ENCODE measurements at regions not wholly inside any gene's neighbourhood (a gene's known extent, or its start where the extent isn't known, plus 50 kb on each side); places are given as distances from the start of the nearest gene placed in this dataset.

DNA sequence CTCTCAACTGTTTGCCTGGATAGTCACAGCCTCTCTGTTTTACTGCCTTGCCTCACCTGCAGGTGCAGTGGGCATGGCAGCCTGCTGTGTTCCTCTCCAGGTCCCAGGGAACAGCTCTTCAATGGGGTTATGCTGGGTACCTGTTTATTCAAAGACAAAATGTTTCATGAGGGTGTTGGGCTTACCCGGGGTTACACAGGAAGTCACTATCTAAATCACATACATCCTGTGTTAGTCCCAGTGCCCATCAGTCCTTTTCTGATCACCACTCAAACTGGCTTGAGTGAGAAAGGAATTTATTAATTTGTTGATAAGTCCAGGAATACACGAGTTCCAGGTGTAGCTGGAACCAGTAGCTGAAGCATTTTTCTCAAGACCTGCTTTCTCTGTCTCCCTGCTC, 1503.6 kb upstream of the TMEM132C start:
- Histone ChIP-seq H3K79me2 (ENCODE audit: insufficient read depth, low read length) (no peaks in the 10 kb centered on the region), H3K9me2 (replicated peaks; ENCODE audit: insufficient read depth, low read length) (no peaks in the 10 kb centered on the region), H3K4me2 (ENCODE audit: low read depth, low read length, poor library complexity, severe bottlenecking) (no peak overlapping the region), H4K20me1 (ENCODE audit: low read depth, low read length) (no peaks in the 10 kb centered on the region), H3F3A (ENCODE audit: insufficient read depth) (no peaks in the 10 kb centered on the region), H3K4me3 (ENCODE audit: insufficient read depth, low read length, poor library complexity, severe bottlenecking) (no peak overlapping the region), H3K27ac (ENCODE audit: low read depth, low read length) (no peak overlapping the region), H3K9ac (ENCODE audit: low read length) (no peak overlapping the region), H3K27me3 (ENCODE audit: low read length) (no peaks in the 10 kb centered on the region), H2AFZ (ENCODE audit: low read depth, low read length, severe bottlenecking) (no peak overlapping the region), H3K9me3 (ENCODE audit: insufficient read depth, low read length) (peaks cover 20% of the 10 kb centered on the region; the same call in 1 of the 2 replicates), H3K36me3 (ENCODE audit: low read length) (no peaks in the 10 kb centered on the region)
- TF ChIP-seq EZH2phosphoT487 (conservative IDR thresholded peaks at IDR 0.05; ENCODE audit: low read length), result no peak
- TF ChIP-seq CTCF (IDR thresholded peaks at IDR 0.05; ENCODE audit: insufficient read depth, low read length, poor library complexity, severe bottlenecking), result no peak

GRCh38 chr12:126767334-126767733, 1499.6 kb upstream of the TMEM132C start:
- Histone ChIP-seq H3K9me3 (ENCODE audit: insufficient read depth, low read length) (peaks cover 20% of the 10 kb centered on the region; the same call in 1 of the 2 replicates), H3F3A (ENCODE audit: insufficient read depth) (no peaks in the 10 kb centered on the region), H3K9ac (ENCODE audit: low read length) (no peak overlapping the region), H3K4me2 (ENCODE audit: low read depth, low read length, poor library complexity, severe bottlenecking) (no peak overlapping the region), H3K9me2 (replicated peaks; ENCODE audit: insufficient read depth, low read length) (no peaks in the 10 kb centered on the region), H3K4me3 (ENCODE audit: insufficient read depth, low read length, poor library complexity, severe bottlenecking) (no peak overlapping the region), H4K20me1 (ENCODE audit: low read depth, low read length) (no peaks in the 10 kb centered on the region), H3K27me3 (ENCODE audit: low read length) (no peaks in the 10 kb centered on the region), H3K36me3 (ENCODE audit: low read length) (no peaks in the 10 kb centered on the region), H2AFZ (ENCODE audit: low read depth, low read length, severe bottlenecking) (no peak overlapping the region), H3K79me2 (ENCODE audit: insufficient read depth, low read length) (no peaks in the 10 kb centered on the region), H3K27ac (ENCODE audit: low read depth, low read length) (no peak overlapping the region)
- TF ChIP-seq CTCF (IDR thresholded peaks at IDR 0.05; ENCODE audit: insufficient read depth, low read length, poor library complexity, severe bottlenecking) (no peak), EZH2phosphoT487 (conservative IDR thresholded peaks at IDR 0.05; ENCODE audit: low read length) (no peak)

DNA sequence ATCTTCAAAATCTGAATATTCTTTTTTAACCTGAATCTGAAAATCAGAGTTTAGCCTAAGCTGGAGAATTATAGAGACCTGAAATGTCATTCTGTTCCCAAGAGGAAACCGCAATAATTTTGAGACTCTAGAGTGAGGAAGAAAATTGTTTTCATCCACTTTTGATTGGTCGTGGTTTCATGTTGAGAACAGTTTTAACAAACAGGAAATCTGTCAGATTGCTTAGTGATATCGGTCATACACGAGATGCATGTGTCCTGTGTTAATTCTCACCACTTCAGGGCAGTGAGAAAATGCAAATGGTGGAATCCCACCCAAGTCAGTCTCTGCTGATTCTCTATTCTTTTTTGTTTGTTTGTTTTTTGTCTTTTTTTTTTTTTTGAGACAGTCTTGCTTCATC, 1498.5 kb upstream of the TMEM132C start:
- Histone ChIP-seq H3K4me3 (ENCODE audit: insufficient read depth, low read length, poor library complexity, severe bottlenecking) (no peak overlapping the region), H3K4me2 (ENCODE audit: low read depth, low read length, poor library complexity, severe bottlenecking) (no peak overlapping the region), H3K9ac (ENCODE audit: low read length) (no peak overlapping the region)

More for the DNA sequence above, 1498.5 kb upstream of the TMEM132C start:
- Histone ChIP-seq H3K27me3 (ENCODE audit: low read length) (no peaks in the 10 kb centered on the region), H3K27ac (ENCODE audit: low read depth, low read length) (no peak overlapping the region), H3K36me3 (ENCODE audit: low read length) (no peaks in the 10 kb centered on the region), H2AFZ (ENCODE audit: low read depth, low read length, severe bottlenecking) (no peak overlapping the region), H3K9me2 (replicated peaks; ENCODE audit: insufficient read depth, low read length) (no peaks in the 10 kb centered on the region), H3K9me3 (ENCODE audit: insufficient read depth, low read length) (peaks cover 13% of the 10 kb centered on the region; the same call in 1 of the 2 replicates), H3F3A (ENCODE audit: insufficient read depth) (no peaks in the 10 kb centered on the region), H4K20me1 (ENCODE audit: low read depth, low read length) (no peaks in the 10 kb centered on the region), H3K79me2 (ENCODE audit: insufficient read depth, low read length) (no peaks in the 10 kb centered on the region)
- no peak for TF ChIP-seq EZH2phosphoT487 (conservative IDR thresholded peaks at IDR 0.05; ENCODE audit: low read length)
- TF ChIP-seq CTCF (IDR thresholded peaks at IDR 0.05; ENCODE audit: insufficient read depth, low read length, poor library complexity, severe bottlenecking), result no peak
